SK-N-MC (cell line): ENCODE measurements at regions not wholly inside any gene's neighbourhood (a gene's known extent, or its start where the extent isn't known, plus 50 kb on each side); places are given as distances from the start of the nearest gene placed in this dataset.

ENCODE experiments used
- DNase-seq: peaks from one replicate; pipeline ENCODE4 v3.0.0-alpha.2; 2011; ENCODE audit warnings: low read depth, low spot score
- H3K27ac ChIP-seq: fragments of 200-600 bp; sonication (generic); 2 replicates; pipeline ENCODE4 v1.5.1; 2016; ENCODE audit warnings: mixed run types
- H3K36me3 ChIP-seq: fragments of 200-600 bp; sonication (generic); 2 replicates; pipeline ENCODE4 v1.6.1; 2017; ENCODE audit warnings: antibody characterized with exemption, low read length, mixed read lengths; ENCODE audit not compliant: insufficient read depth
- H3K4me3 ChIP-seq: fragments of 200-600 bp; sonication (generic); 2 replicates; pipeline ENCODE4 v1.5.1; 2016
- H3K9ac ChIP-seq: fragments of 200-600 bp; sonication (generic); 2 replicates; pipeline ENCODE4 v1.8.0; 2017; ENCODE audit warnings: mixed run types, mixed read lengths; ENCODE audit not compliant: insufficient read length
- H3K9me3 ChIP-seq: fragments of 200-600 bp; sonication (generic); 2 replicates; pipeline ENCODE4 v1.6.1; 2017; ENCODE audit warnings: low read depth, mild to moderate bottlenecking, antibody characterized with exemption, low read length, moderate library complexity, mixed read lengths
- EZH2 ChIP-seq: fragments of 200-600 bp; sonication (generic); IDR thresholded peaks from one replicate; pipeline ENCODE4 v1.6.1; 2017; ENCODE audit warnings: antibody characterized with exemption
- FOXP2 ChIP-seq: optimal IDR thresholded peaks from 2 replicates; pipeline ENCODE3; 2011; ENCODE audit warnings: mild to moderate bottlenecking, moderate library complexity; ENCODE audit not compliant: insufficient read depth; ENCODE audit errors: extremely low read length, control extremely low read depth
- POLR2AphosphoS5 ChIP-seq: IDR thresholded peaks from 2 replicates; pipeline ENCODE4 v1.6.1; 2012; ENCODE audit warnings: mild to moderate bottlenecking, low read depth, low read length, borderline replicate concordance

- no peaks in the 10 kb centered on the region for H3K36me3 ChIP-seq
- no peak overlapping the region for H3K4me3 ChIP-seq
- H3K27ac ChIP-seq, result no peak overlapping the region
- H3K9me3 ChIP-seq, result no peaks in the 10 kb centered on the region
- TF ChIP-seq POLR2AphosphoS5 (no peak), FOXP2 (no peak), EZH2 (no peak)
- no peak overlapping the region for H3K9ac ChIP-seq
- DNase-seq, result no peak
Observed at GRCh38 chr3:167114619-167115018, 265.5 kb downstream of the ZBBX start.

DNA sequence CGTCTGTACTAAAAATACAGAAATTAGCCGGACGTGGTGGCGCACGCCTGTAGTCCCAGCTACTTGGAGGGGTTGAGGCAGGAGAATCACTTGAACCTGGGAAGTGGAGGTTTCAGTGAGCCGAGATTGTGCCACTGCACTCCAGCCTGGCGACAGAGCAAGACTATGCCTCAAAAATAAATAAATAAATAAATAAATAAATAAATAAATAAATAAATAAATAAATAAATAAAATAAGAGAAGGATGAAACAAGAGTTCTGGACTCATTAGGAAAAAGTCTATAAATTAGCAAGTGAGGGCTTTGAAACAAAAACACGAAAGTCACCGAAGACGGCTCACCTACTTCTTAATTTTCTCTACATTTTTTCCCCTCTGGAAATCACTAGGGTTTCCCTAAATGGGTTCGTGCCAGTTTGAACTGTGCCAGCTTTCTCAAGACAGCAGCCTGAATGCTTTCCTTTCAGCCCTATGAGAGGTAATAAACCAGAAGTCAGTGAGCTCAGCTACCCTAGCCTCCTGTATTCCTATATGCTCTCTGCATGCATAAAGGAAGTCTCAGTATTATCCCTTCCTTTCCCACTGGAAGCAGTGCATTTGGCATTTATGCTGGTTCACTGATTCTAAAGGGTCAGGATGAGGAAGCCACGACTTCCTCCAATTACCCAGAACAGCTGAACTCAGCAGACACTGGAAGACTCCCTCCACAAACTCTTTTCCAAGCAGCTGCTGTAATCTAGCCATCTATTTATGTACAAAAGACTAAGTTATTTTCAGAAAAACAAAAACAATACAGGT is 266.9 kb downstream of the ZBBX start:
- H3K4me3 ChIP-seq, result no peak overlapping the region
- TF ChIP-seq POLR2AphosphoS5 (no peak), EZH2 (no peak), FOXP2 (no peak)
- H3K9ac ChIP-seq, result no peak overlapping the region
- H3K27ac ChIP-seq, result no peak overlapping the region
- no peaks in the 10 kb centered on the region for H3K9me3 ChIP-seq
- DNase-seq, result peak; percentile 16
- no peaks in the 10 kb centered on the region for H3K36me3 ChIP-seq

DNA sequence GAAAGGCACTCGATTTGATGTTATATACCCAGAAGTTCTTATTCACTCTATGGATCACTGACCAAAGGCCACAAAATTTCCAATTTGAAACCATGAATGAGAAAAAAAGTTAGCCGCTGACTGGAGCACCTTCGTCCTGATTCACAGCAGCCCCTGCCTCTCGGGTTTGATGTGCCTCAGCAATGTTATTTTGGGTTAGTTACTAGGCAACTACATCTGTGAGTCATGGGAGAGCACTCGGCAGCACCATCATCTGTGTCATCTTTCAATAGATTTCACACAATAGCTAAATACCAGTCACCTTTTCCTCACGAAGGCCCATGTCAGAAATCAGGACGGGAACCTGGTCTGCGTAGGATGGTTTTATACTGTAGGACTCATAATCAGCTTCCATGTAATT is 269.2 kb downstream of the ZBBX start:
- no peak for TF ChIP-seq POLR2AphosphoS5
- TF ChIP-seq FOXP2, result no peak
- no peak for TF ChIP-seq EZH2

GRCh38 chr3:167109746-167110145 is 270.4 kb downstream of the ZBBX start:
- Histone ChIP-seq H3K36me3 (no peaks in the 10 kb centered on the region), H3K9ac (no peak overlapping the region), H3K4me3 (no peak overlapping the region), H3K27ac (no peak overlapping the region), H3K9me3 (no peaks in the 10 kb centered on the region)
- TF ChIP-seq POLR2AphosphoS5 (no peak), EZH2 (no peak), FOXP2 (no peak)
- no peak for DNase-seq

More for the DNA sequence above, 269.2 kb downstream of the ZBBX start:
- H3K4me3 ChIP-seq, result no peak overlapping the region
- no peak overlapping the region for H3K27ac ChIP-seq
- H3K9me3 ChIP-seq, result no peaks in the 10 kb centered on the region
- H3K36me3 ChIP-seq, result no peaks in the 10 kb centered on the region
- no peak for DNase-seq
- H3K9ac ChIP-seq, result no peak overlapping the region

- TF ChIP-seq POLR2AphosphoS5, result no peak
- TF ChIP-seq EZH2, result no peak
- TF ChIP-seq FOXP2, result no peak
- no peak for DNase-seq
Observed at GRCh38 chr3:167106456-167106855, 273.6 kb downstream of the ZBBX start.

GRCh38 chr3:167102071-167102470 is 278.0 kb downstream of the ZBBX start:
- Histone ChIP-seq H3K9ac (no peak overlapping the region), H3K27ac (no peak overlapping the region), H3K9me3 (no peaks in the 10 kb centered on the region), H3K4me3 (no peak overlapping the region), H3K36me3 (no peaks in the 10 kb centered on the region)
- no peak for DNase-seq
- TF ChIP-seq POLR2AphosphoS5 (no peak), EZH2 (no peak), FOXP2 (no peak)

More at GRCh38 chr3:167106456-167106855, 273.6 kb downstream of the ZBBX start:
- Histone ChIP-seq H3K36me3 (no peaks in the 10 kb centered on the region), H3K9ac (no peak overlapping the region), H3K9me3 (no peaks in the 10 kb centered on the region), H3K4me3 (no peak overlapping the region), H3K27ac (no peak overlapping the region)

DNA sequence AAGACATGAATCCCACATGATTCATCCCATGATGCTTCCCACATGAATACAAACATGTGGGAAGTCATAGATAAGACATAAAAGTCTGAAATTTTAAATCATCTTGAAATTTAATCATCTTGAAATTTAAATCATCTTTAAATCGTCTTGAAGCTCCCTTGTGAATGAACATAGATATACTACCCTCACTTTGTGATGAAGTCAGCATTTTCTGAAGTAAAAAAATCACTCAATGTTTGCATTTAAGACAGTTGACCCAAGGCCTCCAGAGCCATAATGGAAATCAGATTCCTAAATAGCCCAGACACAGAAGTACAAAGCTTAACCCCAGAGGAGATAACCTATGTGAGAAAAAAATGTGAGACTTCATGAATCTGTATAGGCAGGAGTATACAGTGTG is 279.4 kb downstream of the ZBBX start:
- no peaks in the 10 kb centered on the region for H3K36me3 ChIP-seq
- DNase-seq, result no peak
- H3K27ac ChIP-seq, result no peak overlapping the region
- H3K4me3 ChIP-seq, result no peak overlapping the region
- TF ChIP-seq POLR2AphosphoS5 (no peak), EZH2 (no peak), FOXP2 (no peak)
- H3K9me3 ChIP-seq, result no peaks in the 10 kb centered on the region
- no peak overlapping the region for H3K9ac ChIP-seq

GRCh38 chr3:167100200-167100599 is 279.9 kb downstream of the ZBBX start:
- no peak overlapping the region for H3K27ac ChIP-seq
- TF ChIP-seq EZH2, result no peak
- TF ChIP-seq FOXP2, result no peak
- no peak for TF ChIP-seq POLR2AphosphoS5
- no peak for DNase-seq
- no peak overlapping the region for H3K4me3 ChIP-seq
- H3K36me3 ChIP-seq, result no peaks in the 10 kb centered on the region
- H3K9ac ChIP-seq, result no peak overlapping the region
- H3K9me3 ChIP-seq, result no peaks in the 10 kb centered on the region
